ENCODE measurements at regions not wholly inside any gene's neighbourhood (a gene's known extent, or its start where the extent isn't known, plus 50 kb on each side); places are given as distances from the start of the nearest gene placed in this dataset.

GRCh38 chr15:39427705-39428104 lies 153.2 kb upstream of the THBS1 start:
- no peak for TF ChIP-seq CTCF (IDR thresholded peaks at IDR 0.05)
- TF ChIP-seq POLR2A (IDR thresholded peaks at IDR 0.05) = no peak
- no peak for TF ChIP-seq POLR2AphosphoS5 (IDR thresholded peaks at IDR 0.05)
